ENCODE measurements at regions not wholly inside any gene's neighbourhood (a gene's known extent, or its start where the extent isn't known, plus 50 kb on each side); places are given as distances from the start of the nearest gene placed in this dataset.

DNA sequence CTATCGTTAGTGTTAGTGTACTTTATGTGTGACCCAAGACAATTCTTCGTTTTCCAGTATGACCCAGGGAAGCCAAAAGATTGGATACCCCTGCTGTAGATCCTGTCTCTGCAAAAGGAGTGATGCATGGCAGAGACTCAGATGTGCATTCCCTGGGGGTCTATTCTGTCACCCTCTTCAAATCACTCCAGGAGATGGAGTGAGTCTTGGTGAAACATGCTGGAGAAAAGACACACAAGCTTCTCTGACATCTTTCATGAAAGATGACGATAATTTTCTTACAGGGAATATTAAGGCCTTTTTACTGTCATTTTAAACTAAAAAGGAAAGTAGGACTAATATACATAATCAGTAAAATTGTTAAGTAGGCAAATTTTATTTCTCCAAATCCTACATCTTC lies 437.9 kb upstream of the SOX5 start:
- TF ChIP-seq, protein P1, sequence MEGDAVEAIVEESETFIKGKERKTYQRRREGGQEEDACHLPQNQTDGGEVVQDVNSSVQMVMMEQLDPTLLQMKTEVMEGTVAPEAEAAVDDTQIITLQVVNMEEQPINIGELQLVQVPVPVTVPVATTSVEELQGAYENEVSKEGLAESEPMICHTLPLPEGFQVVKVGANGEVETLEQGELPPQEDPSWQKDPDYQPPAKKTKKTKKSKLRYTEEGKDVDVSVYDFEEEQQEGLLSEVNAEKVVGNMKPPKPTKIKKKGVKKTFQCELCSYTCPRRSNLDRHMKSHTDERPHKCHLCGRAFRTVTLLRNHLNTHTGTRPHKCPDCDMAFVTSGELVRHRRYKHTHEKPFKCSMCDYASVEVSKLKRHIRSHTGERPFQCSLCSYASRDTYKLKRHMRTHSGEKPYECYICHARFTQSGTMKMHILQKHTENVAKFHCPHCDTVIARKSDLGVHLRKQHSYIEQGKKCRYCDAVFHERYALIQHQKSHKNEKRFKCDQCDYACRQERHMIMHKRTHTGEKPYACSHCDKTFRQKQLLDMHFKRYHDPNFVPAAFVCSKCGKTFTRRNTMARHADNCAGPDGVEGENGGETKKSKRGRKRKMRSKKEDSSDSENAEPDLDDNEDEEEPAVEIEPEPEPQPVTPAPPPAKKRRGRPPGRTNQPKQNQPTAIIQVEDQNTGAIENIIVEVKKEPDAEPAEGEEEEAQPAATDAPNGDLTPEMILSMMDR (IDR thresholded peaks at IDR 0.05; ENCODE audit: insufficient read depth, low read length): no peak
- H3K4me3 ChIP-seq (ENCODE audit: low read depth, low read length): no peak overlapping the region
- DNase-seq (ENCODE audit: low read depth): no peak

DNA sequence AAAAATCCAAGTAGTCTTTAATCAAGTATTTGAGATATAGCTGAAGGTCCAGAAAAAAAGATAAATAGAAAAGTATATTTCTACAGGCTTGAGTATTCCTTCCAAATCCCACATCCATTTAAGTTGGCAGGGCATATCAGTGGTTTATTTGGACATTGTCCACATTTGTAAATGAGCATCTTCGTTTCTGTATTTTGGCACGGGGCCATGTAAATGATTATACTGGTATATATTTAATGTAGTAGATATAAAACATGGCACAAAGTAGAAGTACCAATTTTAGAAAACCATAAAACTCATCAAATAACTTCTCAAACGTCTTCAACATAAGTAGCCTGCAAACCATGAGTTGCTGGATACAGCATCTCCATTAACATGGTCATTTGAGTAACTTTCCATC lies 437.4 kb upstream of the SOX5 start:
- no peak overlapping the region for H3K4me3 ChIP-seq (ENCODE audit: low read depth, low read length)
- TF ChIP-seq, protein P1 (IDR thresholded peaks at IDR 0.05; ENCODE audit: insufficient read depth, low read length): no peak
- DNase-seq (ENCODE audit: low read depth): no peak

DNA sequence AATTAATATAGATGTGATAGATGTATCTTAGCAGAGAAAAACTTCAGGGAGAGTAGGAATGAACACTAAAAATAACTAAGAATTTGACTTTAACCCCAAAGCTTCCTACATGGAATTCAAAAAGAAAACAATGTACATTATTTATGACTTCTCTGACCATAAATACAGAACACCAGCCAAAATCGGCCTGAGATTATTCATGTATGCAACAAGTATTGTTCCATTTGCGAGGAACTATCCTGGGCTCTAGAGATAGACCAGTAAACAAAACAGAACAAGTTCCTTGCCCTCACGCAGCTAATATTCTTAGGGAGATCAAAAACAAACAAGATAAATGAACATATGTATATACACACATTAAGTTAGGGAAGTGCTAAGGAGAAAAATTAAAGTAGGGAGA lies 432.3 kb upstream of the SOX5 start:
- DNase-seq (ENCODE audit: low read depth): no peak
- TF ChIP-seq, protein P1 (IDR thresholded peaks at IDR 0.05; ENCODE audit: insufficient read depth, low read length): no peak

DNA sequence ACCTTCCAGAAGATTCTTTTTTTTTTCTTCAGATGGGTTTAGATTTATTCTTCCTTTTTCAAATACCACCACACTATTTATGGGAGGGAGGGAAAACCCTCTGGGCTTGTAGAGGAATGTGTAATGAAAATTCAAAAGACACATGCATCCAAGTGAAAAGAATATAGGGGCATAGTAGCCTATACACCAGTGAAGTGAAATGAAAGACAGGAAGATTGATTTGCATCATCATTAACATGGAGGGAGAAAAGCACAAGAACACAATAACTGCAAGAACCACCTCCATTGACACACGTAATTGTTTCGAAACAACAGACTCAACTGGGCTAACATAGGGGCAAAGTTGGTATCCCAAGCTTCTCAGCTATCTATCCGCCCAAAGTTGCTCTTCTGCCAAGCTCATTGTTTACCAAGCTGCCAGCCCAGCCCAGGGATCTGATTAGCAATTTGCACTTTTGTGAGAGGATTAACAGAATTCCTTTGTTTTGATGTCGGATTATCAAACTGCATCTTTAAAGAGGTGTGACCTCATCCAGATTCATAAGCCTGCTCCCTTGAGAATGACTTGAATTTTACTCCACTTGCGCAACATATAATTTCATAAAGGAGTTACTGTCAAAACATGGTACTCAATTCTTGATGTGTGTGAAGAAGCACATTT lies 430.5 kb upstream of the SOX5 start:
- no peak for DNase-seq (ENCODE audit: low read depth)
- TF ChIP-seq, protein P1 (IDR thresholded peaks at IDR 0.05; ENCODE audit: insufficient read depth, low read length): no peak
- no peak overlapping the region for H3K4me3 ChIP-seq (ENCODE audit: low read depth, low read length)

More for the DNA sequence above, 432.3 kb upstream of the SOX5 start:
- no peak overlapping the region for H3K4me3 ChIP-seq (ENCODE audit: low read depth, low read length)

- no peak overlapping the region for H3K4me3 ChIP-seq (ENCODE audit: low read depth, low read length)
- TF ChIP-seq, protein P1 (IDR thresholded peaks at IDR 0.05; ENCODE audit: insufficient read depth, low read length): no peak
- DNase-seq (ENCODE audit: low read depth): no peak
Measured at GRCh38 chr12:24379433-24379832, 430.0 kb upstream of the SOX5 start.

DNA sequence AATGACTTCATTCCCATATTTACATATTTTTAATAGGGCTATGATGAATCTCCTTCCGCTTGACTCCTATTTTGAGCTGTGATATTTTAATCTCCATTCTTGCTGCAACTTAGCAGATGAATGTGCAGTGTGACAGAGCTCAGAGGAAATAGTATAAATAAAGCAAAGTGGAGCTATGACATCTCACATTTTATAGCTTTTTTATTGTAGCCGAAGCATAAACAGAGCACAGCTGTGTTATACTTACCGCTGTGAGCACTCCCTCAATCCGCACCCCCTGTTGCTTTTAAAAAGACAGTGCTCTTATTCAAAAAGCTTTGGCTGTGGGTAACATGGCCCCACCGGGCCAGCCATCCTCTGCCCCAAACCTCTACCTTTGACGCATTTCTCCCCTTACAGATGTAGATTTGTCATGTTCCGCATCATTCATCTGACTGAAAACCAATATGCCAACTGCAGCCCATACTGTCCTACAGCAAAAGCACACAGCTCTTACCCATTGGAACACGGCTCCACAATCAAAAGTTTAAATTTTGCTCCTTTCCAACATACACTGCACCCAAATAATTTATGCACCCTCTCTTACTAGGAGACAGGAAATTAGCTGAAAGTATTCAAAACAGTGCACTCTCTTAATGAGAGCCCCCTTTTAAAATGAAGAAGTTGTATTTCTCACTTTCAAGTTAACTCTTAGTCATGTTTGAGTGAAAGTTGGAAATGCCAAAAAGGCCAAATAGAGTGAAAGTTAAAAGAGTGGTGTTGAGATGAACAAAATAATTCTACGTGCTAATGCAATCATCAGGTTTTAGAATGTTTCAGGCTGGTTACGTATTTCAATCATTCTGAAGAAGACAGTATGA lies 429.3 kb upstream of the SOX5 start:
- TF ChIP-seq, protein P1 (IDR thresholded peaks at IDR 0.05; ENCODE audit: insufficient read depth, low read length): no peak
- no peak overlapping the region for H3K4me3 ChIP-seq (ENCODE audit: low read depth, low read length)
- DNase-seq (ENCODE audit: low read depth): no peak

All from fibroblast of the aortic adventitia (primary cell).